HG02610 (cell line): ENCODE measurements at regions not wholly inside any gene's neighbourhood (a gene's known extent, or its start where the extent isn't known, plus 50 kb on each side); places are given as distances from the start of the nearest gene placed in this dataset.
"Not testable (repeated sequence)": the region's sequence is repeated elsewhere in the genome, so short reads cannot be mapped to it uniquely, and the experiment has no call there.

ENCODE experiments used
- ATAC-seq: cut with Tn5 transposase; IDR thresholded peaks from one replicate; pipeline ENCODE4 v1.9.1; 2021; ENCODE audit warnings: mild to moderate bottlenecking, moderate library complexity; ENCODE audit not compliant: unreplicated experiment

GRCh38 chr20:47867831-47868230, 82.5 kb upstream of the SULF2 start:
- no peak for ATAC-seq

GRCh38 chr20:47866480-47866879, 81.2 kb upstream of the SULF2 start:
- ATAC-seq = no peak

DNA sequence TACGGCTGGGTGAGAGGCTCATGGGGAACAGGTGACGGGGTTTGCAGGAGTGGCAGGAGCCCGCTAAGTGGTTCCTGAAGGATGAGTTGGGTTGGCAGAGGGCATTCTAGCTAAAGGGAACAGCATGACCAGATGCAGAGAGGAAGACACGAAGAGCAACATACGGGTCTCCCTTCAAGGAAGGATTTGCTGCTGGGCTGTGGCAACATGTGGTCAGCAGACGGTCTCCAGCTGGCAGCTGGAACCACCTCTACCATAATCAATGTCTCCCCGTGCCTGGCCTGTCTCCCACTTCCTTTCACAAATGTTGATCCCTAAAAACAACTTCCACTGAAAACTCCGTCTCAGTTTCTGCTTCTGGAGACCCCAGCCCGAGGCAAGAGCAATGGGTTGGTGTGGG, 80.6 kb upstream of the SULF2 start:
- no peak for ATAC-seq

DNA sequence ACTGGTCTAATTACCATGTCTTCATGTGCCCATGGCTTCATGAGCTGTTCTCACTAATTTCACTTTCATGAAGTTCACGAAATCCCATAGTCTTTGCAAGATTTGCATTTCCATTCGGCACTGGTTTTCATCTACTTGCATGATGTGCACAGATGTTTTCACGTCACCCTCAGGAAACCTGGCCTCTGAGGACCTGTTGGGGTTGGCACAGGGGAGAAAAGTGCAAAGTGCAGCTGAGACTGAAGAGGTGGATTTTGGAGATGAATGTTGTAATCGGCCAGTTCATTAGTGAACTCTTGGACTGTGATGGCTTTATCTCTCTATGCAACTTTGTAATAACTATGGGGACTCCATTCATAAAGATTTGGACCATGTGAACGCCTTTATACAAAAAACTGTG, 80.2 kb upstream of the SULF2 start:
- ATAC-seq = no peak

- no peak for ATAC-seq
Observed at GRCh38 chr20:47863981-47864380, 78.7 kb upstream of the SULF2 start.

DNA sequence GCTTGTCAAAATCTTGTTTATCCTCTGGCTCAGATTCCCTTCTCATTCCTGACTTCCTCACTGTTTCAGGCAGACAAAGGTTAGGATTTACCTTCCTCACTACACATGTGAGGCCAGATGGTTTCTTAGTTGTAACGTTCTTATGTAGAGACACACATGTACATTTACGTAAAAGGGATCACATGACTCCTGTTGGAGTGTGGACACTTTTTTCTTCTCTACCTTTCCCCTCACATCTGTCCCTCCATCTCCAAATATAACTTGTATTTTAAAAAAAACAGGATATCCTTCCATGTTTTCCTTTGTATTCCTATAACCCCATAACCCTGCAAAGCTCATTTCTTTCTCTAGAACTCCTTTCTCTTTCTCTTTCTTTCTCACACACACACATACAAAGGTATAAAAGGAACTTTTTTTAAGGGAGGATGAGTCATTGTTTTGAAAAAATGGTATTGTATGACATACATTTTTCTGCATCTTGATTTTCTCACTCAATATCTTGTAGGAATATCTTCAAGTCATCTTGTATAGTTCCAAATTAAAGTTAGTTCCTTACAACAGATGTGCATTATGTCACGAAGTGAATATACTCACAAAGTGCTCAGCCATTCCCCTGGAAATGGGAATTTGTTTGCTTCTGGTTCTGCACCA, 78.2 kb upstream of the SULF2 start:
- no peak for ATAC-seq

DNA sequence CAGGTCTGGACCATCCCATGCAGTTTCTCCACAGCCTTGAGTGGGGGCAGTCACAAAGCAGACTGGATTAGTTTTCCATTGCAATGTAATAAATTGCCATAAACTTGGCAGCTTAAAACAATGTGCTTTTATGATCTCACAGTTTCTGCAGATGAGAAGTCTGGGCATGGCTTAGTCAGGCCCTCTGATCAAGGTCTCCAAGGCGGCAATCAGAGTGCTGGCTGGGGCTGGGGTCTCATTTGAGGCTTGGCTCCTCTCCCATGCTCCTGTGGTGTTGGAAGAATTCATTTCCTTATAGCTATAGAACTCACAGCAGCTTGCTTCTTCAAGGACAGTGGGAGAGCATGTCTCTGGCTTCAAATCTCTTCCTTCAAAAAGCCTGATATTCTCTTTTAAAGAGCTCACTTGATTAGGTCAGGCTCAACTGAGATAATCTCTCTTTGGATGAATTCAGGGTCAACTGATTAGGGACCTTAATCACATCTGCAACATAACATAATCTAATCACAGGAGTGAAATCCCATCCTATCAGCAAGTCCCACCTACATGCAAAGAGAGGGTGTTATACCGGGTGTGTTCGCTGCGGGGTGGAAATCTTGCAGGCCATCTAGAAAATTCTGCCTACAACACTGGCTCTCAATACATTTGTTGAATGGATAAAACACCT, 77.4 kb upstream of the SULF2 start:
- no peak for ATAC-seq

- ATAC-seq = no peak
Observed at GRCh38 chr20:47861116-47861515, 75.8 kb upstream of the SULF2 start.

DNA sequence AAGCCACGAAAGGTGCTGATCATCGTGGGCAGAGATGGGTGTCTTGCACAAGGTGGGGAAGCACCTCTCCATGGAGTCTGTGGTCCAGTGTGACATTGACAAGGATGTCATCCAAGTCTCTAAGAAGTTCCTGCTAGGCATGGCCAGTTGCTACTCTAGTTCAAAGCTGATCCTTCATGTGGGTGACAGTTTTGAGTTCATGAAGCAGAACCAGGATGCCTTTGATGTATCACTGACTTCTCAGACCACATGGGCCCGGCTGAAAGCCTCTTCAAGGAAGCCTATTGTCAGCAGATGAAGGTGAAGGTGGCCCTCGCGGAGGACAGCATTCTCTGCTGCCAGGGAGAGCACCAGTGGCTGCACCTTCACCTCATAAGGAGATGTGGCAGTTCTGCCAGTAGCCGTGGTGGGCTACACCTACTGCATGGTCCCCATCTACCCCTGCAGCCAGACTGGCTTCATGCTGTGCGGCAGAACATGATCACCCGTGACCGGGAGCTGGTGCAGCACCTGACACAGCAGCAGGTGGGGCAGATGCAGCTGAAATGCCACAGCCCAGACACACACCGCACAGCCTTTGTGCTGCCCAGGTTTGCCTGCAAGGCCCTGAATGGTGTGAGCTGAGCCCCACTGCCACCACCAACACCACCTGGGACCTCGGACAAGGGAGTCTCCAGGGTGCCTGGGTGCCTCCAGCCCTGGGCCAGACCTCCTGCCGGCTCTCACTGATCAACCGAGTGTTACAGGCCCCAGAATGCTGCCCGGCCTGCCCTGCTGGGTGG, 75.0 kb upstream of the SULF2 start:
- no peak for ATAC-seq

GRCh38 chr20:47859278-47859677, 74.0 kb upstream of the SULF2 start:
- no peak for ATAC-seq

DNA sequence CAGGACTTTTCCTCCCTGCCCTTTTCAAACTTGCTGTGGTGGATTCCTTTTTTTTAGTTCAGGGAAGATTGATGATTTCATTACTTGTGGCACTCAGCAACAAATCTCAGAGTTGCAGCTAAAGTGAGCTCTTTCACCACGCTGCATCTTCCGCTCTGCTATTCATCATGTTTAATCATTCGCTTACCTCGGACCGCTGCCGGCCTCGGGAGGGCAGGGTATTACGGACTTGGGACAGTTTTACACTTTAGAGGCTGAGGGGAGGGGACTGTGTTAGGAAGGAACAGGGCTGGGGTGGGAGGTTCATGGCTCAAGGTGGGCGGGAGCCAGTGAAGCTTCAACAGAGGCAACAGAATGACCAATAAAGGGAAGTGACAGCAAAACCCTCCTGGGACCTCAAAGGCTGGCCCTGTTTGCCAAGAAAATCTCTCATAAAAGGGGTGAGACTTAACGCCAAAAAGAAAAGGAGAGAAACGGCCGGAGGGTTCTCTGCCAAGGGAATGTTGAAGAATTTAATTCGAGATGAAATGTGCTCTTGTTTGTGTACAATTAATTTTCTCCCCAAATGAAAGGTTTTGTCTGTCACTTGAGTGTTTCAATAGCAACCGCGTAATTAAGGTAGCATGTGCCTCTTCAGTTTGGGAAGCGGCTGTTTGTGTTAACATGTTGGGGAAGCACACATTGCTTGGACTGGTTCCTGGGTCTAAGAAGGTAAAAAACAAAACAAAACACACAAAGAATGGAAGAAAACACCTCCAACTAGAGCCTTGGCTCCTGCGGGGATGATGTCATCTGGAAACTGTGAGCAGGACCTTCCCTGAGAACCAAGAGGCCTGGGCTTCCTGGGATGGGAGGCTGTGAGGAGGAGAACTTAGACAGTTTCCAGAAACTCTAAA, 72.5 kb upstream of the SULF2 start:
- no peak for ATAC-seq

DNA sequence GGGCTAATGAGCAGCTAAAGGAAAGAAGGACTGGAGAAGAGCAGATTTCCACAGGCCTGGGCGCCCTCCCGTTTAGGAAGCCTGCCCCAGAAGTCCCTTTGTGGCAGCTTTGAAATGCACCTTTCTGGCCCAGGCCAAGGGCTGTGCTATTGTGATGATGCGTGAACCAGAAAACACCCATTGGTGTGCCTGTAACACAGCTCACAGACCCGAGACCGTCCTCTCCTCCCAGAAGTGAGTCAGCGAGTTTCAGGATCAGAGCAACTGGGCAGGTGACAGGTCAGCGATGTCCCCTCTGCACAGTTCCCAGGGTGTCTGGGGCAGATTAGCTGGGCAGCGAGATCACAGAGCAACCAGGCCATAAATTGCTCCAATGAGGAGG, 71.9 kb upstream of the SULF2 start:
- no peak for ATAC-seq

- no peak for ATAC-seq
Observed at GRCh38 chr20:47855799-47856198, 70.5 kb upstream of the SULF2 start.

GRCh38 chr20:47854687-47855212, 69.5 kb upstream of the SULF2 start:
- no peak for ATAC-seq

- no peak for ATAC-seq
Observed at GRCh38 chr20:47851774-47852173, 66.5 kb upstream of the SULF2 start.

DNA sequence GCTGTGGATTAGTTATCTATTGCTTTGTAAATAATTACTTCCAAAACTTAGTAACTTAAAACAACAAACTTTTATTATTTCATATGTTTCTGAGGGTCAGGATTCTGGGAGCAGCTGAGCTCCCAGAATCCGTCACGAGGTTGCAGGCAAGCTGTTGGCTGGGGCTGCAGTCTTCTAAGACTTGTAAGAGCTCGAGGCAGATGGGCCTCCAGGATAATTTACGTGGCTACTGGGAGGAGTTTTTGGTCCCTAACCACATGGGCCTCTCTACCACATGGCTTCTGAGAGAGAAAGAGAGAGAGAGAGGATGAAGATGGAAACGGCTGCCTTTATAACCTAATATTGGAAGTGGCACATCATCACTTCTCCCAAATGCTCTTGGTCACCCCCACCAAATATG, 64.9 kb upstream of the SULF2 start:
- ATAC-seq = no peak

GRCh38 chr20:47849596-47849995, 64.3 kb upstream of the SULF2 start:
- ATAC-seq = no peak

DNA sequence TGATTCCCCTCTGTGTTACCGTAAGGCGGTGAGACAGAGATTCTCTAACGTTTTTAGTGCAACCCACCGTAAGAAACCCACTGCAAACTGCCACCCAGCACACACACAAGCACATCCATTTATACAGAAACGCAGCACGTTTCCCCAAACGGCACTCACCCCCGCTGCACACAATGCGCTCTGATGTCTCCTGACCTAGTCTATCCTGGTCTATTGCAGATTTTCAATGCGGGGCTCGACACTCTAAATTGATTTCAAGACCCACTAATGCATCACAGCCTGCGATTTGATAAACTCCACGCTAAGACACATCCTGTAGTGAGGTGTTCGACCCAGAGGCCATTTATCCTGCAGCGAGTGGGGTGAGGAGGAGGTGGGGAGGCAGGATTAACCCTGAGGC, 63.7 kb upstream of the SULF2 start:
- ATAC-seq = no peak

- ATAC-seq = not testable (repeated sequence)
Observed at GRCh38 chr20:47848534-47848933, 63.3 kb upstream of the SULF2 start.

DNA sequence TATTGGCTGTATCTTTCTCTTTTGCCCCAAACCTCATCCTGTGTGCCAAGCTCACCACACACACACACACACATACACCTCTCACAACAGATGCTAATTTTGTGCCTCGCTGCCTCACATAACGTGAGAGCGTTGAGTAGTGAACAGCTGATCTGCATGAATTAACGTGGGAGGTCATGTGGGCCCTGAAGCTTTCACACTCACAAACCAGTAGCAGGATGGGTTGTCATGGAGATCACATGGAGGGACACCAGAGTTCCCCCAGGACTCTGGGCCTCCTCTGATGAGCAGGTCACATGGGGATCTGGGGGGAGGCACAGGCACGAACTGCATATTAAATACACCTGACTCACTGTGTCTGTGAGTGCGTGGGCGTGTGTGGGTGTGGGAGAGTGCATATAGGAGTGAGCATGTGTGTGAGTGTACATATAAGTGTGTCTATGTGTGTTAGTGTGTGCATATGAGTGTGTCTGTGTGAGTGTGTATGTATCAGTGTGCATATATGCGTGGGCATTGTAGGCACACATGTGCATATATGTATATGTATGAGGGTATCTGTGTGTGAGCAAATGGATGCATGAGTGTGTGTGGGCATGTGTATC, 62.7 kb upstream of the SULF2 start:
- no peak for ATAC-seq
